ENCODE measurements at regions not wholly inside any gene's neighbourhood (a gene's known extent, or its start where the extent isn't known, plus 50 kb on each side); places are given as distances from the start of the nearest gene placed in this dataset.

DNA sequence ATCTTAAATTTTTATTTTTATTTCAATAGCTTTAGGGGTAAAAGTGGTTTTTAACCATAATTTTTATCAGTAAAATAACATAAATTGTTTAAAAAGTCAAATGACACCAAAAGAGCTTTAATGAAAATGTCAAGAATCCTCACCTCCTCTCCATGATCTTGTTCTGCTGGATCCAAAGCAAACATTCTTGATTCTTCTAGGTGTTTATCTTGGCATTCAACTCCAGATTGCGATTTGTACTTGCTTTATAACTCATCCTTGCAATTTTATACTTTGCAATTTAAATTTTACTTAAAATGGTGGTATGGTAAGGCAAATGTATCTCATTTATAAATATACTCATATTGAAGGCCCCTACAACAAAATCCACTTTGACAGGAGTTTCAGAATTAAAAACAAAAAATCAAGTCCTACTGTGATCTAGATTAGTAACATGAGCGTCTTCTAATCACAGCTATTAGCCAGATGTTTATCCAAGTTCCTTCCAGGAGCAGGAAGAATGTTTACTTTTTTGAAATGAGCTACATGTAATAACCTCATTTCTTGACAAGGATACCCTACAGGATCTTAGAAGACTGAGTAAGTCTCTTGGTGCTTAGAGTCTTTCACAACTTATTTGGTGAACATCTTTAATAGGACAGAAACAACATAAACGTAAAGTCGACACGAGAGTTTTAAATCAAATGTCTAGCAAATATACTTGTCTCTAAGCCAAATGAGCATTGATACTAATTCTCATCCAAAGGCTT, 72.4 kb upstream of the CARD18 start:
- ChIA-PET POLR2A (no interaction called here), CTCF (no interaction called here)
- no peak for DNase-seq (ENCODE audit: low read depth, low spot score)
- in situ Hi-C loops (cut with HindIII; ENCODE audit: low pct_unique_long_range_greater_than_20kb, low sequenced_read_pairs), result no loop called here
- TF ChIP-seq TCF7L2 (IDR thresholded peaks at IDR 0.05; ENCODE audit: low read depth, low read length) (no peak), POLR2AphosphoS5 (IDR thresholded peaks at IDR 0.05; ENCODE audit: low read depth, low read length) (no peak), SIN3A (IDR thresholded peaks at IDR 0.05; ENCODE audit: borderline replicate concordance, insufficient read depth, low read depth, low read length) (no peak), CTCF (IDR thresholded peaks at IDR 0.05) (no peak)
- TF ChIP-seq, protein P1, sequence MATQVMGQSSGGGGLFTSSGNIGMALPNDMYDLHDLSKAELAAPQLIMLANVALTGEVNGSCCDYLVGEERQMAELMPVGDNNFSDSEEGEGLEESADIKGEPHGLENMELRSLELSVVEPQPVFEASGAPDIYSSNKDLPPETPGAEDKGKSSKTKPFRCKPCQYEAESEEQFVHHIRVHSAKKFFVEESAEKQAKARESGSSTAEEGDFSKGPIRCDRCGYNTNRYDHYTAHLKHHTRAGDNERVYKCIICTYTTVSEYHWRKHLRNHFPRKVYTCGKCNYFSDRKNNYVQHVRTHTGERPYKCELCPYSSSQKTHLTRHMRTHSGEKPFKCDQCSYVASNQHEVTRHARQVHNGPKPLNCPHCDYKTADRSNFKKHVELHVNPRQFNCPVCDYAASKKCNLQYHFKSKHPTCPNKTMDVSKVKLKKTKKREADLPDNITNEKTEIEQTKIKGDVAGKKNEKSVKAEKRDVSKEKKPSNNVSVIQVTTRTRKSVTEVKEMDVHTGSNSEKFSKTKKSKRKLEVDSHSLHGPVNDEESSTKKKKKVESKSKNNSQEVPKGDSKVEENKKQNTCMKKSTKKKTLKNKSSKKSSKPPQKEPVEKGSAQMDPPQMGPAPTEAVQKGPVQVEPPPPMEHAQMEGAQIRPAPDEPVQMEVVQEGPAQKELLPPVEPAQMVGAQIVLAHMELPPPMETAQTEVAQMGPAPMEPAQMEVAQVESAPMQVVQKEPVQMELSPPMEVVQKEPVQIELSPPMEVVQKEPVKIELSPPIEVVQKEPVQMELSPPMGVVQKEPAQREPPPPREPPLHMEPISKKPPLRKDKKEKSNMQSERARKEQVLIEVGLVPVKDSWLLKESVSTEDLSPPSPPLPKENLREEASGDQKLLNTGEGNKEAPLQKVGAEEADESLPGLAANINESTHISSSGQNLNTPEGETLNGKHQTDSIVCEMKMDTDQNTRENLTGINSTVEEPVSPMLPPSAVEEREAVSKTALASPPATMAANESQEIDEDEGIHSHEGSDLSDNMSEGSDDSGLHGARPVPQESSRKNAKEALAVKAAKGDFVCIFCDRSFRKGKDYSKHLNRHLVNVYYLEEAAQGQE (IDR thresholded peaks at IDR 0.05; ENCODE audit: insufficient read depth in 1 of 2, low read depth in 2 of 2, low read length in 1 of 2), result no peak
- intact Hi-C loops (cut with micrococcal nuclease; ENCODE audit: unreplicated experiment), result no loop called here
- H3K9me3 ChIP-seq (ENCODE audit: control insufficient read depth, insufficient read depth, low read depth, low read length), result no peaks in the 10 kb centered on the region
- no peaks in the 10 kb centered on the region for H3K36me3 ChIP-seq (ENCODE audit: control insufficient read depth, insufficient read depth, low read length)
- H3K4me1 ChIP-seq (ENCODE audit: control insufficient read depth, insufficient read depth, low read length), result peaks cover 5% of the 10 kb centered on the region; the same call in 1 of the 2 replicates
- no peak overlapping the region for H3K27ac ChIP-seq (ENCODE audit: low read length)
- H3K27me3 ChIP-seq (ENCODE audit: control insufficient read depth, insufficient read depth, low read length), result no peaks in the 10 kb centered on the region
- no TSS peak for BruUV-seq (replicated peaks)
- H3K4me3 ChIP-seq (ENCODE audit: low read depth in 2 of 2, low read length in 2 of 2), result no peak overlapping the region
- ATAC-seq, result no peak

DNA sequence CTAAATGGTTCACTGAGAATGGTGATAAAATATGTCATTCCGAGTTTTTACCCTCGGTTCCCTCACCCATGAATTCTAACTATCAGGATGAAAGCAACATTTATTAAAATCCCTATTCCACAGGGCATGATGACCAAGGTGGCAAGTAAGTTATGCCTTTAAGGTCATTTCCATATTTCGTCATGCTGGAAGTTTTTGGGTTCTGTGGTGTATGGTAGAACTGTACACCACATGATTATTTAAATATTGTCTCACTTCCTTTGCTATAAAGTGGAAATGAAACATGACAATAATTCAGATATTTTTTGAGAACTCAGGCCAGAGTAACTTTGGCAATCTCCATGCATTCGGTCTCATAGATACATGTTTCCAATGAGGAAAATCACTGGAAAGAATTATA, 68.5 kb upstream of the CARD18 start:
- Histone ChIP-seq H3K27me3 (ENCODE audit: control insufficient read depth, insufficient read depth, low read length) (no peaks in the 10 kb centered on the region), H3K4me1 (ENCODE audit: control insufficient read depth, insufficient read depth, low read length) (peaks cover 17% of the 10 kb centered on the region; the same call in 1 of the 2 replicates), H3K4me3 (ENCODE audit: low read depth in 2 of 2, low read length in 2 of 2) (no peak overlapping the region), H3K27ac (ENCODE audit: low read length) (no peak overlapping the region; the same call in 1 of the 2 replicates), H3K9me3 (ENCODE audit: control insufficient read depth, insufficient read depth, low read depth, low read length) (no peaks in the 10 kb centered on the region), H3K36me3 (ENCODE audit: control insufficient read depth, insufficient read depth, low read length) (no peaks in the 10 kb centered on the region)
- intact Hi-C loops (cut with micrococcal nuclease; ENCODE audit: unreplicated experiment) (no loop called here), in situ Hi-C loops (cut with HindIII; ENCODE audit: low pct_unique_long_range_greater_than_20kb, low sequenced_read_pairs) (no loop called here)
- ChIA-PET CTCF (no interaction called here), POLR2A (no interaction called here)
- DNase-seq (ENCODE audit: low read depth, low spot score), result no peak
- TF ChIP-seq, protein P1 (IDR thresholded peaks at IDR 0.05; ENCODE audit: insufficient read depth in 1 of 2, low read depth in 2 of 2, low read length in 1 of 2), result no peak
- no peak for TF ChIP-seq TCF7L2 (IDR thresholded peaks at IDR 0.05; ENCODE audit: low read depth, low read length)
- TF ChIP-seq POLR2AphosphoS5 (IDR thresholded peaks at IDR 0.05; ENCODE audit: low read depth, low read length), result no peak
- no peak for TF ChIP-seq SIN3A (IDR thresholded peaks at IDR 0.05; ENCODE audit: borderline replicate concordance, insufficient read depth, low read depth, low read length)
- no peak for TF ChIP-seq CTCF (IDR thresholded peaks at IDR 0.05)
- ATAC-seq, result no peak
- BruUV-seq (replicated peaks), result no TSS peak
